Upper lobe of left lung (tissue), 6 donors: ENCODE measurements at regions not wholly inside any gene's neighbourhood (a gene's known extent, or its start where the extent isn't known, plus 50 kb on each side); places are given as distances from the start of the nearest gene placed in this dataset.

Source experiments
- ATAC-seq, 2 donors: fragments of 200-7000 bp; cut with Tn5 transposase; one replicate each; pipeline ENCODE4 v1.9.1; 2022; ENCODE audit warnings: mild to moderate bottlenecking in 2 of 2, moderate library complexity in 2 of 2; ENCODE audit not compliant: low FRiP score in 2 of 2
- DNase-seq, 2 donors: peaks; one replicate each; pipeline ENCODE4 v3.0.0-alpha.2; 2019 to 2020
- H3K27ac ChIP-seq, 4 donors: fragments of 200-600 bp; sonication (generic); one replicate each; pipeline ENCODE4 v1.5.1; 2016 to 2019
- H3K27me3 ChIP-seq, 4 donors: fragments of 200-600 bp; sonication (generic); one replicate each; pipeline ENCODE4 v1.5.1; 2017 to 2019
- H3K36me3 ChIP-seq, 4 donors: fragments of 200-600 bp; sonication (generic); one replicate each; pipeline ENCODE4 v1.5.1; 2016 to 2019
- H3K4me1 ChIP-seq, 4 donors: fragments of 200-600 bp; sonication (generic); one replicate each; pipeline ENCODE4 v1.5.1; 2018 to 2019
- H3K4me3 ChIP-seq, 4 donors: fragments of 200-600 bp; sonication (generic); one replicate each; pipeline ENCODE4 v1.5.1; 2017 to 2019; ENCODE audit warnings: mild to moderate bottlenecking in 2 of 4, moderate library complexity in 1 of 4
- H3K9me3 ChIP-seq, 4 donors: fragments of 200-600 bp; sonication (generic); one replicate each; pipeline ENCODE4 v1.5.1; 2018 to 2019
- CTCF ChIP-seq, 6 experiments: fragments of 450-650 bp in 4 of 6; fragments of 200-600 bp in 2 of 6; sonication (generic) in 2 of 6; IDR thresholded peaks; one replicate each; pipeline ENCODE4 v1.5.1; 2016 to 2019; ENCODE audit warnings: antibody characterized with exemption in 6 of 6
- EP300 ChIP-seq, 4 donors: sonication (generic); formaldehyde crosslinking; IDR thresholded peaks; one replicate each; pipeline ENCODE4 v1.5.1; 2017; ENCODE audit warnings: antibody characterized with exemption in 4 of 4, control low read depth in 2 of 4
- POLR2A ChIP-seq, 4 donors: fragments of 450-650 bp; IDR thresholded peaks; one replicate each; pipeline ENCODE4 v1.5.1; 2016 to 2017; ENCODE audit warnings: antibody characterized with exemption in 4 of 4, mild to moderate bottlenecking in 2 of 4
- POLR2AphosphoS5 ChIP-seq, 2 donors: sonication (generic); formaldehyde crosslinking; IDR thresholded peaks; one replicate each; pipeline ENCODE4 v1.5.1; 2017; ENCODE audit warnings: antibody characterized with exemption in 2 of 2
- WGBS, 2 donors: methylation state at CpG; one replicate each; pipeline ENCODE4 v1.1.5; 2017 to 2018; 5-methylcytosine and 5-hydroxymethylcytosine counted together
- donor health status: DM: no; HTN: no; CAD: no; lungs with moderate emphysema.
- donor health status: DM: no; HTN: yes; CAD: no; lungs with severe emphysema.

DNA sequence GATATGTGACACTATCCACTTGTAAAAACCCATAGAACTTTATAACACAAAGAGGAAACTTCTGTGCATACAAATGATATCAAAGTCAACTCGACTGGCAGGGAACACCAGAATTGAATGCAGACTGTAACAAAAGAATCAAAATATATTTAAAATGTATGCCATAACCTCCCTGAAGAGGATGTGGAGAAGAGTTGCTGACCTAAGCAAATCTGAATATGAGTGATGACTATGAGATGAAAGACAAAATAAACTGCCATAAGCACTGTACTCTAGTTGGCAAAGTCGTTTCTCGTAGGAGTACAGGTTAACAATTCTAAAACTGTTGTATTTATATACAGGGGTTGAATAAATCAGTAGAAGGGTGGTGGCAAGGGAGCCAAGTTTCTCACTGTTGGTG lies 482.1 kb downstream of the OCA2 start:
- Histone ChIP-seq H3K4me3 (no peak overlapping the region), H3K36me3 (no peaks in the 10 kb centered on the region), H3K9me3 (no peaks in the 10 kb centered on the region), H3K4me1 (no peaks in the 10 kb centered on the region), H3K27ac (no peak overlapping the region), H3K27me3 (no peaks in the 10 kb centered on the region)
- no peak for ATAC-seq
- 77 to 82% methylated on average over 3 of the region's 3 CpGs for WGBS, 2 donors
- no peak for TF ChIP-seq EP300 (IDR thresholded peaks at IDR 0.05)
- TF ChIP-seq POLR2AphosphoS5 (IDR thresholded peaks at IDR 0.05) = no peak
- no peak for TF ChIP-seq CTCF (IDR thresholded peaks at IDR 0.05)
- TF ChIP-seq POLR2A (IDR thresholded peaks at IDR 0.05) = no peak
- DNase-seq = no peak

GRCh38 chr15:27608248-27608647 lies 490.9 kb downstream of the OCA2 start:
- Histone ChIP-seq H3K27me3 (no peaks in the 10 kb centered on the region), H3K36me3 (no peaks in the 10 kb centered on the region), H3K4me1 (no peaks in the 10 kb centered on the region), H3K9me3 (no peaks in the 10 kb centered on the region), H3K4me3 (no peak overlapping the region), H3K27ac (no peak overlapping the region)
- DNase-seq (no peak), ATAC-seq (no peak)
- TF ChIP-seq POLR2AphosphoS5 (IDR thresholded peaks at IDR 0.05) (no peak), POLR2A (IDR thresholded peaks at IDR 0.05) (no peak), EP300 (IDR thresholded peaks at IDR 0.05) (no peak), CTCF (IDR thresholded peaks at IDR 0.05) (no peak)
- 66 to 69% methylated on average over 3 of the region's 3 CpGs for WGBS, 2 donors

DNA sequence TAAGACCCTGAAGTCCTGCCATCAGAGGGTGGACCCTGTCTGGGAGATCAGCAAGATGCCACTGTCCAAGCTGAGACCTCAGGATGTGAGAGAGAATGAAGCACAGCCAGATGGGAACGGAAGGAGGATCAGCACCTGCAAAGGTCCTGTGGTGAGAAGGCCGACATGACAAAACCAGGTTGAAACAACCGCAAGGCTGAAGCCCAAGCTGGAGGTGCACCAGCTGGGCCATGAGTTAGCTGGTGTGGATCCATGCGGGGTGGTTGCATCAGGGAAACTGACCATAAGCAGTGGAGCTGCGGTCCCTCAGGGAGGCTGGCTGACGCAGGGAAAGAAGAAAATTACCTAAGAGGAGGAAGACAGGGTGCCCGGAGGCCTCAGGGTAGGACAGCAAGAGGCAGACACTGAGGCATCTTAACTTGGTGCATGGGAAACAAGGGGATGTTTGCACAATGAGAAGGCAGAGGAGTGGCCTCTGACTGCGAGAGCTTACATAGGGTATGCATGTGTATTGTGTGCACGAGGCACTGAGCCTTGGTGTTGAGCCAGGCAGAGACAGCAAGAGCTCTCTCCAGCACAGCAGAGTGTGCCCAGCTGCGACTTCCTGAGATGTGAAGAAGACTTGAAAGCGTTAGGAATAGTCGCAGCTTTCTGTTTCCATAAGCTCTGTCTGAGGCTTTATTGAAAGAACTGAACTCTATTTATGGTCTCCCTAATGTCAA lies 497.7 kb downstream of the OCA2 start:
- ATAC-seq = no peak
- no peaks in the 10 kb centered on the region for H3K36me3 ChIP-seq
- H3K4me3 ChIP-seq = no peak overlapping the region
- WGBS, 2 donors = 56 to 62% methylated on average over 12 of the region's 12 CpGs
- H3K27ac ChIP-seq = no peak overlapping the region
- DNase-seq = no peak
- no peaks in the 10 kb centered on the region for H3K4me1 ChIP-seq
- TF ChIP-seq POLR2AphosphoS5 (IDR thresholded peaks at IDR 0.05) (no peak), POLR2A (IDR thresholded peaks at IDR 0.05) (no peak)
- no peaks in the 10 kb centered on the region for H3K27me3 ChIP-seq
- no peaks in the 10 kb centered on the region for H3K9me3 ChIP-seq

DNA sequence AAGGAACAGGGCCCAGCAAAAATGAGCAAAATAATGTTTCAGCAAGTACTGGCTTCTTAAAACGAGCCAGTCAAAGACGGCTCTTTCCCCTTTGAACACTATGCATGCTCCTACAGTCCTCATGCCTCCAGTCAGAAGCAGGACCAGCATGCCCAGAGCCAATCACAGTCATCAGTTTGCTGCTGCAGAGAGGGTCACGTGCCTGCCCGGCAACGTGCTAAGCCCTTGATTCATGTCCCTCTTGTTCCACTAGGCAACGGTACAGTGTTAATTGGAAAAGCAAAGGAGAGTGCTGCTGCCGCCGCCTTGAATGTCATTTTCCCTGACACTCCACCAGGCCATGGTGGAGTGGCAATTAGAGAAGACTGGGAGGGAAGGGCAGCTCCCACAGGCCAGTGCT lies 500.1 kb downstream of the OCA2 start:
- no peak for ATAC-seq
- H3K36me3 ChIP-seq = no peaks in the 10 kb centered on the region
- H3K4me1 ChIP-seq = no peaks in the 10 kb centered on the region
- no peak for DNase-seq
- H3K9me3 ChIP-seq = no peaks in the 10 kb centered on the region
- H3K27me3 ChIP-seq = no peaks in the 10 kb centered on the region
- H3K27ac ChIP-seq = no peak overlapping the region
- TF ChIP-seq POLR2AphosphoS5 (IDR thresholded peaks at IDR 0.05) = no peak
- TF ChIP-seq CTCF (IDR thresholded peaks at IDR 0.05) = no peak
- TF ChIP-seq POLR2A (IDR thresholded peaks at IDR 0.05) = no peak
- no peak for TF ChIP-seq EP300 (IDR thresholded peaks at IDR 0.05)
- 80 to 81% methylated on average over 8 of the region's 8 CpGs for WGBS, 2 donors
- H3K4me3 ChIP-seq = no peak overlapping the region

DNA sequence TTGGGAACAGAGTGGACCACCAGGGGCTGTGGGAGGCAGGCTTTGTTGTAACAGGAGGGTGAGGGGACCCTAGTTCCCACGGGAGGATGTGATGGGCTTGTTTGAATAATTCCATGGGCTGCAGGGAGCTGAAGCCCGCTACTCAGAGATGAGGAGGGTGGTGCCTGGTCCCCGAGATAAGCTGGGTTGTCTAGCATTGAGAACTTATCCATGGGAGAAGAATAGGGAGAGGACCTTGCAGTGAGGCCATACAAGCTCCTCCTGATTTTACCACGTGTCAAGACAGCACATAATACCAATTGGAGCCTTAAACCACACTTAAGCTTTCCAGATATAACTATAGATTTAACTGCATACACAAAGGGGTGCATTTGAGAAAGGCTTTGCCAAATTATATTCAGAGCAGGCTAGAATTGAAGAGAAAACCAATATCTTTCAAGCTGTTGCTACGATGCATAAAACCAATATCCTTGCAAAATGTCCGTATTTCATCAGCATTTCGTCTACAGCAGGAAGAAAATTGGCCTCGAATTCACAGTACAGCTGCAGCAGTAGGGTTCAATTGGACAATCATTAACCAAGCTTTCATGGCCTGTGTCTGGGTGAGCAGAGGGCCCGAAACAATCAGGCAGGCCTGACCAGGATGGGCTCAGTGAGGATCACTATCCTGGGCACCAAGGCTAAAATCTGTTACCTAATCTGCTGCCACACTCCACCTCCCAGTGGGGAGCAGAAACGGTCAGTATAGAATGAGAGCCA lies 500.7 kb downstream of the OCA2 start:
- Histone ChIP-seq H3K4me1 (no peaks in the 10 kb centered on the region), H3K4me3 (no peak overlapping the region), H3K27ac (no peak overlapping the region), H3K36me3 (no peaks in the 10 kb centered on the region), H3K9me3 (no peaks in the 10 kb centered on the region), H3K27me3 (no peaks in the 10 kb centered on the region)
- ATAC-seq = no peak
- TF ChIP-seq POLR2AphosphoS5 (IDR thresholded peaks at IDR 0.05) (no peak), CTCF (IDR thresholded peaks at IDR 0.05) (no peak), EP300 (IDR thresholded peaks at IDR 0.05) (no peak), POLR2A (IDR thresholded peaks at IDR 0.05) (no peak)
- DNase-seq = no peak
- WGBS, 2 donors = 70 to 84% methylated on average over 10 of the region's 10 CpGs
